Trophoblast cell (in vitro differentiated cells and primary cell): ENCODE measurements at regions not wholly inside any gene's neighbourhood (a gene's known extent, or its start where the extent isn't known, plus 50 kb on each side); places are given as distances from the start of the nearest gene placed in this dataset.

ENCODE experiments used
- DNase-seq, 2 donors: peaks; one replicate each; pipeline ENCODE4 v3.0.0-alpha.2; 2016
- H2AFZ ChIP-seq: 2 replicates; pipeline ENCODE4 v1.6.1; 2013; ENCODE audit warnings: low read length, moderate library complexity, mild to moderate bottlenecking; ENCODE audit not compliant: insufficient read depth, poor library complexity
- H2AK5ac ChIP-seq: 2 replicates; pipeline ENCODE4 v1.6.1; 2013; ENCODE audit warnings: mild to moderate bottlenecking, low read length
- H2BK120ac ChIP-seq: 2 replicates; pipeline ENCODE4 v1.6.1; 2013; ENCODE audit warnings: low read length, mild to moderate bottlenecking, moderate library complexity; ENCODE audit not compliant: insufficient read depth, poor library complexity
- H2BK12ac ChIP-seq: 2 replicates; pipeline ENCODE4 v1.6.1; 2013; ENCODE audit warnings: mild to moderate bottlenecking, low read length, moderate library complexity
- H2BK5ac ChIP-seq: 2 replicates; pipeline ENCODE4 v1.6.1; 2013; ENCODE audit warnings: low read length, low read depth, moderate library complexity, mild to moderate bottlenecking; ENCODE audit not compliant: poor library complexity
- H3K14ac ChIP-seq: 2 replicates; pipeline ENCODE4 v1.6.1; 2013; ENCODE audit warnings: mild to moderate bottlenecking, low read length
- H3K18ac ChIP-seq: 2 replicates; pipeline ENCODE4 v1.6.1; 2013; ENCODE audit warnings: mild to moderate bottlenecking, low read length
- H3K23ac ChIP-seq: 2 replicates; pipeline ENCODE4 v1.6.1; 2013; ENCODE audit warnings: low read length
- H3K27ac ChIP-seq: 2 replicates; pipeline ENCODE4 v1.5.1; 2013; ENCODE audit warnings: low read depth, mild to moderate bottlenecking, inconsistent platforms, low read length, moderate library complexity
- H3K27me3 ChIP-seq: 2 replicates; pipeline ENCODE4 v1.6.1; 2013; ENCODE audit warnings: inconsistent platforms, mild to moderate bottlenecking, low read length, moderate library complexity; ENCODE audit not compliant: insufficient read depth
- H3K36me3 ChIP-seq, 2 experiments: 1 replicate in 1 of 2; 2 replicates in 1 of 2; pipeline ENCODE4 v1.6.1; 2013; ENCODE audit warnings: low read length in 2 of 2, mild to moderate bottlenecking in 2 of 2, moderate library complexity in 1 of 2; ENCODE audit not compliant: insufficient read depth in 2 of 2, control insufficient read depth in 1 of 2
- H3K4ac ChIP-seq: 2 replicates; pipeline ENCODE4 v1.6.1; 2013; ENCODE audit warnings: low read depth, mild to moderate bottlenecking, low read length, moderate library complexity
- H3K4me1 ChIP-seq, 2 experiments: 1 replicate in 1 of 2; 2 replicates in 1 of 2; pipeline ENCODE4 v1.6.1; 2013; ENCODE audit warnings: low read length in 2 of 2, mild to moderate bottlenecking in 2 of 2, moderate library complexity in 1 of 2; ENCODE audit not compliant: insufficient read depth in 2 of 2, control insufficient read depth in 1 of 2
- H3K4me2 ChIP-seq: 2 replicates; pipeline ENCODE4 v1.6.1; 2013; ENCODE audit warnings: inconsistent platforms, mild to moderate bottlenecking, low read length, moderate library complexity
- H3K4me3 ChIP-seq: 2 replicates; pipeline ENCODE4 v1.5.1; 2013; ENCODE audit warnings: mild to moderate bottlenecking, low read depth, low read length, inconsistent platforms
- H3K79me1 ChIP-seq: one replicate; pipeline ENCODE4 v1.6.1; 2013; ENCODE audit warnings: low read length
- H3K79me2 ChIP-seq: 2 replicates; pipeline ENCODE4 v1.6.1; 2013; ENCODE audit warnings: low read length, mild to moderate bottlenecking; ENCODE audit not compliant: control insufficient read depth, insufficient read depth, poor library complexity
- H3K9ac ChIP-seq: 2 replicates; pipeline ENCODE4 v1.6.1; 2013; ENCODE audit warnings: mild to moderate bottlenecking, low read length
- H3K9me3 ChIP-seq: 2 replicates; pipeline ENCODE4 v1.6.1; 2013; ENCODE audit warnings: low read depth, mild to moderate bottlenecking, control low read depth, inconsistent platforms, low read length; ENCODE audit not compliant: insufficient read depth
- H4K12ac ChIP-seq: 2 replicates; pipeline ENCODE4 v1.6.1; 2013; ENCODE audit warnings: low read depth, mild to moderate bottlenecking, low read length, moderate library complexity
- H4K8ac ChIP-seq: 2 replicates; pipeline ENCODE4 v1.6.1; 2013; ENCODE audit warnings: low read depth, mild to moderate bottlenecking, low read length, moderate library complexity
- H4K91ac ChIP-seq: one replicate; pipeline ENCODE4 v1.6.1; 2013; ENCODE audit warnings: low read depth, mild to moderate bottlenecking, low read length, moderate library complexity
- WGBS: extraction: QIAGEN DNeasy Blood & Tissue Kit; methylation state at CpG from one replicate; pipeline ENCODE4 v1.1.7; 2013; ENCODE audit warnings: missing lambda C conversion rate; ENCODE audit not compliant: insufficient read length, insufficient coverage; ENCODE audit errors: extremely low coverage; 5-methylcytosine and 5-hydroxymethylcytosine counted together

DNA sequence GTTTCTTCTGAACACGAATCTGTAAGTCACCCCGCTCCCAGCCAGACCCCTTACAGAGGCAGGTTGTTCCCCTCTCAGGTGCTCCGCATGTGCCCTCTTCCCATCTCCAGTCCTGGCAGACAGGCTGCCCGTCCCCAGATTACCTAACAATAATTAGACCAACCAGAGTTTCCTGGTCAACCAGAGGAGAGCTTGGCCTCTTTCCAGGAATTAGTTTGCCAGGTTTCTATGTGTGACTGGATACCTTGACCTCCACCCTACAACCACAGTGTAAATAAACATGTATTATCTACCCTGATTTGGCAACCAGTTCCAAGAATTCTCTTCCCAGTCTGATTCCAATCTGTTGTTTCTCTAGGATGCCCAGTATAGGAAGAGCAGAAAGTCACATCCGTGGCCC, 178.0 kb upstream of the UMPS start:
- no peaks in the 10 kb centered on the region for H3K9me3 ChIP-seq
- H3K4me3 ChIP-seq = no peak overlapping the region
- H3K4me2 ChIP-seq = no peak overlapping the region
- H3K79me1 ChIP-seq = no peaks in the 10 kb centered on the region
- peak in 1 of 2 donors; percentile 26 for DNase-seq
- H3K36me3 ChIP-seq = no peaks in the 10 kb centered on the region
- no peak overlapping the region for H3K9ac ChIP-seq
- no peak overlapping the region for H3K23ac ChIP-seq
- no peak overlapping the region for H4K91ac ChIP-seq
- no CpG with 5 or more reads among the region's 5 CpGs for whole genome bisulfite sequencing
- no peak overlapping the region for H3K4ac ChIP-seq
- no peak overlapping the region for H2BK120ac ChIP-seq
- H2BK12ac ChIP-seq = no peak overlapping the region
- no peak overlapping the region for H2BK5ac ChIP-seq
- no peak overlapping the region for H2AK5ac ChIP-seq
- no peaks in the 10 kb centered on the region for H3K79me2 ChIP-seq
- H3K14ac ChIP-seq = no peak overlapping the region
- H2AFZ ChIP-seq = no peak overlapping the region
- no peaks in the 10 kb centered on the region for H3K27me3 ChIP-seq
- peaks cover 0 to 2% of the 10 kb centered on the region in 2 experiments for H3K4me1 ChIP-seq
- no peak overlapping the region for H3K27ac ChIP-seq
- no peak overlapping the region for H4K12ac ChIP-seq
- H4K8ac ChIP-seq = no peak overlapping the region
- no peak overlapping the region for H3K18ac ChIP-seq

DNA sequence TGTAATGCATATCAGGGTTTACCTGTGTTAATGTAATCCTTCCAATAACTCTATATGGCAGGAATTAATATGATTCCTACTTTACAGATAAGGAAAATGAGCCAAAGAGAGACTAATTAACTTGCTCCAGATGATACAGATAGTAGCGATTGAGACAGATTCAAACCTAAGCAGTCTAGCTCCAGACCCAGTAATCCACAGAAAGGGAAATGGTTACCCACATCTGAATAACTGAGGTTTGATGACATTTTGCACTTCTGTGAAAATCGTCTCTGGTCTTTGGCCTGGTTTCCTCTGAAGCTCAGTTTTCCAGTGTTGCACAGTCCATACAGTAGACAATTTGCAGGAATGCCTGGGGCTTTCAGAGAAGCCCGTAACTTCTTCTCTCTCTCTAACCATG, 177.1 kb upstream of the UMPS start:
- Histone ChIP-seq H2BK12ac (no peak overlapping the region), H3K27ac (no peak overlapping the region), H2BK5ac (no peak overlapping the region), H2BK120ac (no peak overlapping the region), H3K4me1 (peaks cover 0 to 2% of the 10 kb centered on the region in 2 experiments), H2AK5ac (no peak overlapping the region), H3K4ac (no peak overlapping the region), H3K79me1 (no peaks in the 10 kb centered on the region), H2AFZ (no peak overlapping the region), H3K27me3 (no peaks in the 10 kb centered on the region), H3K23ac (no peak overlapping the region), H3K18ac (no peak overlapping the region), H3K9ac (no peak overlapping the region), H3K36me3 (no peaks in the 10 kb centered on the region), H4K91ac (no peak overlapping the region), H3K79me2 (no peaks in the 10 kb centered on the region), H3K4me3 (no peak overlapping the region), H4K8ac (no peak overlapping the region), H3K4me2 (no peak overlapping the region), H4K12ac (no peak overlapping the region), H3K9me3 (no peaks in the 10 kb centered on the region), H3K14ac (no peak overlapping the region)
- no peak for DNase-seq
- no CpG with 5 or more reads among the region's 3 CpGs for WGBS

DNA sequence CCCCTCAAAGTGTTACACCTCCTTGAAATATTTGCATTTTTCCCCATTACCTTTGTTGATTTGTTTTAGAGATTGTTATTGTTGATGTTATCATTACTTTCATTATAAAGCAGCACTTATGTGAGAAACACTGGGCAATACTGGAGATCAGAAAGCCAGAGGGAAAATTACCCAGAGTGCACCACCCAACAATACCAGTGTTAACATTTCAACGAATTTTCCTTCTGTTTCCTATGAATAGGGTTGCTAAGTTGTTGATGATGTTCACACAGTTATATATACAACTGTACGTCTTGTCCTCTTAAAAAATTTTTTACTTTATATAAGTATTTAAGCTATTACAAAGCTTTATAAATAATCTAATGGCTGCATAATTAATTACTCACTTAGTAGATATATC, 173.6 kb upstream of the UMPS start:
- Histone ChIP-seq H4K8ac (no peak overlapping the region), H3K9me3 (no peaks in the 10 kb centered on the region), H3K23ac (no peak overlapping the region), H3K4me3 (no peak overlapping the region), H3K27me3 (no peaks in the 10 kb centered on the region), H3K18ac (no peak overlapping the region), H3K27ac (no peak overlapping the region), H3K4me1 (peaks cover 6 to 10% of the 10 kb centered on the region in 2 experiments), H3K4ac (no peak overlapping the region), H3K14ac (no peak overlapping the region), H4K91ac (no peak overlapping the region), H3K79me2 (no peaks in the 10 kb centered on the region), H3K4me2 (no peak overlapping the region), H4K12ac (no peak overlapping the region), H2AFZ (no peak overlapping the region), H2BK5ac (no peak overlapping the region), H2AK5ac (no peak overlapping the region), H2BK12ac (no peak overlapping the region), H2BK120ac (no peak overlapping the region), H3K9ac (no peak overlapping the region), H3K79me1 (no peaks in the 10 kb centered on the region), H3K36me3 (no peaks in the 10 kb centered on the region)
- no CpG with 5 or more reads among the region's 2 CpGs for WGBS
- DNase-seq = no peak

DNA sequence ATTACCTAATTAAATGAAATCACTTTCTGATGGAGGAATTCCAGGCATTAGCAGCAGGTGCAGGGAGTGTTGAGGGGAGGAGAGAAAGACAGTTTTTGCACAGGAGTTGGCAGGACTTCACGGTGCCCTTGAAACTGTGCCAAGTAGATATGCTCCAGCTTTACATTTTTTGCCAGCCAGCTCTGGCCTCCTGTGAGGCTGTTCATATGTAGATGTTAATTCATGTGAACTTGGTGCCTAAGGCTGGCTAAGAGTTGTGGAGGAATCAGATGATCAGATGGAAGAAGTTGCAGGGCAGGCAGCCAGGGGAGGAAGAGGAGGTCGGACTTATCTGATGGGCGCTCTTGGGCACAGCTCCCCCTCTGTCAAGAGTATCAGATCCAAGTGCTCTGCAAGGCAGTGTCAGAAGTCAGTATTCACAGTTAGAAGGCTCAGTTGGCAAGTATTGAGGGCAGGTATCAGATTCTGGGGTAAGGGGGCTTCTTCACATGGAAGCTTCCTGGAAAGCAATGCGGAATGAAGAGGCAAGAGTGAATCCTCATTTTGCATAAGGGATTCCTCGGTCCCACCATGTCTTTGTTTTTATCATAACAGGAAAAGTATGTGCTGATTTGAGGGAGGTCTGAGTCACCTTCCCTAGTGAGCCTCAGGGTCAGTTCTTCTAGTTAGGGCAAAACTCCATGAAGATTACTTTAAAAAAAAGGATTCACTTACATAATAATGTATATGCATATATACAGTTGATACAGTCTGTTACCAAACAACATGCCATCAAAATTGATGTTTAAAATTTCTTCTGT, 172.6 kb upstream of the UMPS start:
- no peaks in the 10 kb centered on the region for H3K36me3 ChIP-seq
- no peaks in the 10 kb centered on the region for H3K79me2 ChIP-seq
- H3K18ac ChIP-seq = no peak overlapping the region
- peaks cover 6 to 10% of the 10 kb centered on the region in 2 experiments for H3K4me1 ChIP-seq
- H3K9ac ChIP-seq = no peak overlapping the region
- H2AK5ac ChIP-seq = no peak overlapping the region
- H3K4me3 ChIP-seq = no peak overlapping the region
- H3K79me1 ChIP-seq = no peaks in the 10 kb centered on the region
- no peak overlapping the region for H3K4me2 ChIP-seq
- no peak overlapping the region for H3K4ac ChIP-seq
- H4K91ac ChIP-seq = no peak overlapping the region
- H3K14ac ChIP-seq = no peak overlapping the region
- no CpG with 5 or more reads among the region's 5 CpGs for WGBS
- no peak overlapping the region for H2BK5ac ChIP-seq
- no peak overlapping the region for H2BK120ac ChIP-seq
- no peaks in the 10 kb centered on the region for H3K9me3 ChIP-seq
- DNase-seq = peak in 1 of 2 donors; percentile 57
- no peak overlapping the region for H2BK12ac ChIP-seq
- H3K23ac ChIP-seq = no peak overlapping the region
- H3K27me3 ChIP-seq = no peaks in the 10 kb centered on the region
- no peak overlapping the region for H4K12ac ChIP-seq
- no peak overlapping the region for H4K8ac ChIP-seq
- H3K27ac ChIP-seq = no peak overlapping the region
- no peak overlapping the region for H2AFZ ChIP-seq
